NCI-H1436 treated with DMSO at 0.1 percent for 48 hours (cell line): ENCODE measurements at regions not wholly inside any gene's neighbourhood (a gene's known extent, or its start where the extent isn't known, plus 50 kb on each side); places are given as distances from the start of the nearest gene placed in this dataset.

Source experiments
- DNase-seq: peaks from one replicate; lab custom pipeline; 2025; lab: John Stamatoyannopoulos, UW

DNA sequence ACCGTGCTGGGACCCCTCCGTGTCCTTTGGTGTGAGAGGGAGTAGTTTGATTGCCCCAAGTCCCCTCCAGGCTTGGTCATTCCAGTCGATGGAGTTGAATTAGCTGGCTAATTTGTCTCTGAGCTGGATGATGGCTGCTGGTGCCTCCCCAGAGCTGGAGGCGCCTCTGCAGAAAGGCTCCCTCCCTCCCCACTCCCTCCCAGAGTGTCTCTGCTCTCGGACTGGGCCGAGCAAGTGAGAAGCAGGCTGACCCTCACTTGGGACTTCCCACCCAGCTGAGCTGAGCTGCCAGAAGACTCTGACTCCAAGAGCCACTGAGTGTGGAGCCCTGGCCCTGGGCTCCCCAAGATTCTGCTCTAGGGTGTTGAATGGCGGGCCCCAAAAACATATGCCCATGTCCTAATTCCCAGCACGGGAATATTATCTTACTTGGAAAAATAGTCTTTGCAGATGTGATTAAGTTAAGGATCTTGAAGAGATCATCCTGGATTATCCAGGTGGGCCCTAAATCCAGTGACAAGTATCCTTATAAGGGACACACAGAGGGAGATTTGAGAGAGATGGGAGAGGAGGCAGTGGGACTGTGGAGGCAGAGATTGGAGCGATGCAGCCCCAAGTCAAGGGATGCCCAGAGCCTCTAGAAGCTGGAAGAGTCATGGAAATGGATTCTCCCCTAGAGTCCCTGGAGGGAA is 60.7 kb upstream of the TLE3 start:
- DNase-seq = no peak

- DNase-seq = no peak
Measured at GRCh38 chr15:70156671-70157271, 59.1 kb upstream of the TLE3 start.

GRCh38 chr15:70154718-70155347 is 57.1 kb upstream of the TLE3 start:
- no peak for DNase-seq

DNA sequence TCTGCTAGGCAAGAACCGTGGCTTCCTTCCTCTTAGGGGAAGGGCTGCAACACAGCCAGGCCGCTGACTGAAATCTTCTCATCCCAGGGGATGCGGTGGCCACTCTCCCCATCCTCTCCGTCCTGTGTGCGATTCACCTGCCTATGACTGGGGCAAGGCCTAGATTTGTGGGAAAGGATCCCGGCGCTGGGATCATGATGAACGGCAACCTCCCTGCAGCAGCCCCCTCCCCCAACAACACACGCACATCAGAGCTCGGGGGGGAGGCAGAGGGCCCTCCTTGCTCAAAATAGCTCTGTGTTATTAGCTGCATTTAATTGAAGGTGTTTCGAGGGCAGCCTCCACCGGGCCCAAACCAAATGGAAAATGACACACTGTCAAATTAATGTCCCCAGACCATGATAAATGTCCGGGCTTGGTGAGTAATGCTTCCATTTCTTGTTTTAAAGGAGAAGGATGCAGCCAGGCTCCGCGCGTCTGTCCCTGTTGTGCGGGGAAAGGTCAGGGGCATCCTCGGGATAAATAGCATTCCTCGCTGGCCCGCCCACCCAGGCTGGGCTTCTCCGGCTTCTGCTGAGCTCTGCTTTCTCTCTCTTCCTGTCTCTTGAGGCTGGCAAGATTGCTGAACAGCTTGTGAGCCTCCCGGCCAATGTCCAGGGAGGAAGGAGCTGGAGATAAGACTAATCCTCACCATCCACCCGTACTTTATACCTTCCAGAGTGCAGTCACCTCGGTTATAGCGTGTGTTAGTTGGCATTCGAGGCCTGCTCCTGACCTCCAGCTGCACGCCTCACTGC is 56.4 kb upstream of the TLE3 start:
- no peak for DNase-seq

DNA sequence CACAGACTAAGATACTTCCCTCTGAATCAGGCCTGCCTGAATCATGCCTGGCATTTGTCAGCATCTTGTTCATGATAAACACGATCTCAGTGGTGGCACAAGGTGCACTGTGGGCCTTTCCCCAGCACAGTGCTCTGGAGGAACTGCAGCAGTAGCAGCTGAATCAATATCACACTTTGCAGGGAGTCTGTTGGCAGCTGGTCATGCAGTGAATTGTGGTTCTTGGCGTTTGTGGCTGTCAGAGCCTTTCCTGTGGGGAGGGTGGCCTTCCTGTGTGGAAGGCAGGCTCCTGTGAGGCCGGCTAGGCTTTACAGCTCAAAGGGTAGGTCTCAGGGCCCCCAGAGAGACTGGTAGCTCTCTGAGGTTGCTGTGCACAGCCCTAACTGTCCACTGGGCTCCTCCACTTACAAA is 54.4 kb upstream of the TLE3 start:
- no peak for DNase-seq

DNA sequence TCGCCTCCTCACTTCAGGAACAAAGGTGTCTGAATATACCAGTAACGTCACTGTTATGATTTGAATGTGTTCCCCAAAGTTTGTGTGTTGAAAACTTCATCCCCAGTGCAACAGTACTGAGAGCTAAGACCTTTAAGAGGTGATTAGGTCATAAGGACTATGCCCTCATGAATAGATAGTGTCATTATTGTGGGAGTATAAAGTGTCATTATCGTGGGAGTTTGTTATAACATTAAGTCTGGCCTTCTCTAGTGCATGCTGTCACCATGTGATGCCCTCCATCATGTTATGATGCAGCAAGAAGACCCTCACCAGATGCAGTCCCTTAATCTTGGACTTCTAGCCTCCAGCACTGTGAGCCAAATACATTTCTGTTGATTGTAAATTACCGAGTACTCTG is 53.7 kb upstream of the TLE3 start:
- no peak for DNase-seq

DNA sequence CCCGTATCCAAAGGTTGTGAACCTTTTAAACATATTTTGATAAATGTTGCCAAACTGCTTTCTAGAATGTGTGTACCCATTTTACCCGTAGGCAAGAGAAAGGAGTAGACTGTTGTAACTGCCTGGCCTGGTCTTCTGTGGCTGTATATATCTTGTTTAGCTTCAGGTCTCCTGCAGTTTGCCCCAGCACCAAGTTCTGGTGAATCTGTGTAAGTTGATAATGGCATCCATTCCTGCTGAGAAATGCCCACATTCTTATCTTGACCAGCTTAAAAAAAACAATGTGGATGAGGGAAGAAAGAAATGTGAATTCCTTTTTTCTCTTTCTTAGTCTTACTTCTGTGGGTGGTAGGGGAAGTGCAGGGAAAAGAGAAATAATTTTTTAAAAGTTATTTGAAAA is 53.3 kb upstream of the TLE3 start:
- no peak for DNase-seq

- DNase-seq = no peak
Measured at GRCh38 chr15:70150405-70150747, 52.7 kb upstream of the TLE3 start.

DNA sequence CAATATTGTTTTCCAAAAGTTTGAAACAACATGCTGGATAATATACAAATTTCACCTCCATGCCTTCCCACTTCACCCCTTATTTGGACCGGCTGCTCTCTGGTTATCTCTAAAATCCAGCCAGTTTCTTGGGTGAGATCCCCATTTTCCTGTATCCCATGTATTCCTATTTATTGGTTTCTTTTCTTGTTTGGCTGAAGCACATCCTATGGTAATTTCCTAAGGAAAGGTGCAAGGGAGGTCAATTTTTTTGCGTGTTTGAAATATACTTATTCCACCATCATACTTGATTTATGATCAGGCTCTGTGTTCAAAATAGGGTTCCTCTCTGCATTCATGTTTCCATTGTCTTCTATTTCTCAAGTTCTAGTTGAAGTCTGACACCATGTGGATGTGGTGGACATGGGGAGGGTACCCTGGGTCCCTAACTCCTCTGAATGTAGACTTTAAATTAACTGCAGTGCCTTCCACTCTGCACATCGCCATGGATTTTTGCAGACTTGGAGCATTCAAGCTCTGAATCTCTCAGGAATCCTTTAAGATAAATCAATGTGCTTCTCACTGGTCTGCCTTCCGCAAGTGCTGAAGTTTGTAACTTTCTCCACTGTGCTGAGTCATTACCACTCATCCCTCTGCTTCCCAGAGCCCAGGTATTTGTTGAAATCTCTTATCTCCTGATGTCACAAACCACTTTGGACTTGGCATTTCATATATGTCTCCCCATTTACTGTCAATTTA is 52.1 kb upstream of the TLE3 start:
- DNase-seq = no peak

DNA sequence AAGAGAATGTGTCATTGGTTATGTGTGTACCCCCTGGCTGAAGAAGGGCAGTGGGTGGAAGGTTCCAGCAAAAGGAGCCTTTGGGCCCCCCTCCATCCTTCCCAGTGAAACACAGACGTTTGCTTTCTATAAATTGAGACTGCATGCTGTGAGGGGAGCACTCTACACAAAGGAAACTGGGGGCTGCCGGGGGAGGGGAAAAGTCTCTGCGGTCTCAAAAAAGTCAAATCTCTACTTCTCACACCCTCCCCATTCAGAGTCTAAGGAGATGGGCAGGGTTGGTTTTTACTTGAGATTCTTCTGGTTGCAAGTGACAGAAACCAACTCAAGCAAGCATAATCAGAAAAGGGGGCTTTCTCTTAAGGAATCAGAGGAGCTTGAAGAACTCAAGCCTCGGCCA is 50.1 kb upstream of the TLE3 start:
- DNase-seq = no peak
